Trophoblast cell (in vitro differentiated cells and primary cell): ENCODE measurements at regions not wholly inside any gene's neighbourhood (a gene's known extent, or its start where the extent isn't known, plus 50 kb on each side); places are given as distances from the start of the nearest gene placed in this dataset.

Source experiments
- DNase-seq, 2 donors: peaks; one replicate each; pipeline ENCODE4 v3.0.0-alpha.2; 2016
- H2AFZ ChIP-seq: 2 replicates; pipeline ENCODE4 v1.6.1; 2013; ENCODE audit warnings: low read length, moderate library complexity, mild to moderate bottlenecking; ENCODE audit not compliant: insufficient read depth, poor library complexity
- H2AK5ac ChIP-seq: 2 replicates; pipeline ENCODE4 v1.6.1; 2013; ENCODE audit warnings: mild to moderate bottlenecking, low read length
- H2BK120ac ChIP-seq: 2 replicates; pipeline ENCODE4 v1.6.1; 2013; ENCODE audit warnings: low read length, mild to moderate bottlenecking, moderate library complexity; ENCODE audit not compliant: insufficient read depth, poor library complexity
- H2BK12ac ChIP-seq: 2 replicates; pipeline ENCODE4 v1.6.1; 2013; ENCODE audit warnings: mild to moderate bottlenecking, low read length, moderate library complexity
- H2BK5ac ChIP-seq: 2 replicates; pipeline ENCODE4 v1.6.1; 2013; ENCODE audit warnings: low read length, low read depth, moderate library complexity, mild to moderate bottlenecking; ENCODE audit not compliant: poor library complexity
- H3K14ac ChIP-seq: 2 replicates; pipeline ENCODE4 v1.6.1; 2013; ENCODE audit warnings: mild to moderate bottlenecking, low read length
- H3K18ac ChIP-seq: 2 replicates; pipeline ENCODE4 v1.6.1; 2013; ENCODE audit warnings: mild to moderate bottlenecking, low read length
- H3K23ac ChIP-seq: 2 replicates; pipeline ENCODE4 v1.6.1; 2013; ENCODE audit warnings: low read length
- H3K27ac ChIP-seq: 2 replicates; pipeline ENCODE4 v1.5.1; 2013; ENCODE audit warnings: low read depth, mild to moderate bottlenecking, inconsistent platforms, low read length, moderate library complexity
- H3K27me3 ChIP-seq: 2 replicates; pipeline ENCODE4 v1.6.1; 2013; ENCODE audit warnings: inconsistent platforms, mild to moderate bottlenecking, low read length, moderate library complexity; ENCODE audit not compliant: insufficient read depth
- H3K36me3 ChIP-seq, 2 experiments: 1 replicate in 1 of 2; 2 replicates in 1 of 2; pipeline ENCODE4 v1.6.1; 2013; ENCODE audit warnings: low read length in 2 of 2, mild to moderate bottlenecking in 2 of 2, moderate library complexity in 1 of 2; ENCODE audit not compliant: insufficient read depth in 2 of 2, control insufficient read depth in 1 of 2
- H3K4ac ChIP-seq: 2 replicates; pipeline ENCODE4 v1.6.1; 2013; ENCODE audit warnings: low read depth, mild to moderate bottlenecking, low read length, moderate library complexity
- H3K4me1 ChIP-seq, 2 experiments: 1 replicate in 1 of 2; 2 replicates in 1 of 2; pipeline ENCODE4 v1.6.1; 2013; ENCODE audit warnings: low read length in 2 of 2, mild to moderate bottlenecking in 2 of 2, moderate library complexity in 1 of 2; ENCODE audit not compliant: insufficient read depth in 2 of 2, control insufficient read depth in 1 of 2
- H3K4me2 ChIP-seq: 2 replicates; pipeline ENCODE4 v1.6.1; 2013; ENCODE audit warnings: inconsistent platforms, mild to moderate bottlenecking, low read length, moderate library complexity
- H3K4me3 ChIP-seq: 2 replicates; pipeline ENCODE4 v1.5.1; 2013; ENCODE audit warnings: mild to moderate bottlenecking, low read depth, low read length, inconsistent platforms
- H3K79me1 ChIP-seq: one replicate; pipeline ENCODE4 v1.6.1; 2013; ENCODE audit warnings: low read length
- H3K79me2 ChIP-seq: 2 replicates; pipeline ENCODE4 v1.6.1; 2013; ENCODE audit warnings: low read length, mild to moderate bottlenecking; ENCODE audit not compliant: control insufficient read depth, insufficient read depth, poor library complexity
- H3K9ac ChIP-seq: 2 replicates; pipeline ENCODE4 v1.6.1; 2013; ENCODE audit warnings: mild to moderate bottlenecking, low read length
- H3K9me3 ChIP-seq: 2 replicates; pipeline ENCODE4 v1.6.1; 2013; ENCODE audit warnings: low read depth, mild to moderate bottlenecking, control low read depth, inconsistent platforms, low read length; ENCODE audit not compliant: insufficient read depth
- H4K12ac ChIP-seq: 2 replicates; pipeline ENCODE4 v1.6.1; 2013; ENCODE audit warnings: low read depth, mild to moderate bottlenecking, low read length, moderate library complexity
- H4K8ac ChIP-seq: 2 replicates; pipeline ENCODE4 v1.6.1; 2013; ENCODE audit warnings: low read depth, mild to moderate bottlenecking, low read length, moderate library complexity
- H4K91ac ChIP-seq: one replicate; pipeline ENCODE4 v1.6.1; 2013; ENCODE audit warnings: low read depth, mild to moderate bottlenecking, low read length, moderate library complexity
- WGBS: extraction: QIAGEN DNeasy Blood & Tissue Kit; methylation state at CpG from one replicate; pipeline ENCODE4 v1.1.7; 2013; ENCODE audit warnings: missing lambda C conversion rate; ENCODE audit not compliant: insufficient read length, insufficient coverage; ENCODE audit errors: extremely low coverage; 5-methylcytosine and 5-hydroxymethylcytosine counted together

DNA sequence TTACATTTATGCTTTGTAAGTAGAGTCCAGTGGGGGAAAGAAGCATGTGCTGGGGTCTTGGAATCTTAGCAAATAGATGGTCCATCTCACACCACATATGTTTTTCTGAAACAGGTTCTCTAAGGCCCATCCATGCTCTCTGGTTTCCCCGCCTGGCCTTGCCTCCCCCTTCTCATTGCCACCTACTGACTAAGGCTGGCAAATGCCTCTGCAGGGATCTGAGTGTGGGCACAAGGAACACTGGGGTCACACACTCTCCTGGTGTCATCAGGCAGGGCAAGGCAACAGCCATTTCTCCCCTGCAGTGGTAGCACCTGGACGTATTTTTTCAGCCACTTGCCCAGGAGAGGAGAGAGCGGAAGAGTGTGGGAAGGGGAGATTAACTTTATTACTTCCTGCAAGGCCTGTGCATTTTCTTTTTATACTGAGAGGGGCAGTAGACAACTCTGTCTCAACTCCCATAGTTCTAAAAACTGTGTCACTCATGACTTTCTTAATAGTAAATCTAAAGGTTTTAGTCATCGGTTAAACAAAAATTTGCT is 804.2 kb upstream of the NECTIN3 start:
- H2BK12ac ChIP-seq = no peak overlapping the region
- H4K8ac ChIP-seq = no peak overlapping the region
- H3K36me3 ChIP-seq = no peaks in the 10 kb centered on the region
- no peak overlapping the region for H3K27ac ChIP-seq
- no peak overlapping the region for H3K14ac ChIP-seq
- no peak overlapping the region for H2AFZ ChIP-seq
- no peaks in the 10 kb centered on the region for H3K79me2 ChIP-seq
- H3K4me3 ChIP-seq = no peak overlapping the region
- H3K9me3 ChIP-seq = no peaks in the 10 kb centered on the region
- no peak for DNase-seq
- no peaks in the 10 kb centered on the region for H3K4me1 ChIP-seq
- WGBS = no CpG with 5 or more reads among the region's 4 CpGs
- H3K79me1 ChIP-seq = no peaks in the 10 kb centered on the region
- H2BK120ac ChIP-seq = no peak overlapping the region
- no peak overlapping the region for H3K4ac ChIP-seq
- no peak overlapping the region for H3K18ac ChIP-seq
- H2BK5ac ChIP-seq = no peak overlapping the region
- H3K9ac ChIP-seq = no peak overlapping the region
- H2AK5ac ChIP-seq = no peak overlapping the region
- no peaks in the 10 kb centered on the region for H3K27me3 ChIP-seq
- H4K12ac ChIP-seq = no peak overlapping the region
- no peak overlapping the region for H3K4me2 ChIP-seq
- no peak overlapping the region for H4K91ac ChIP-seq
- no peak overlapping the region for H3K23ac ChIP-seq

DNA sequence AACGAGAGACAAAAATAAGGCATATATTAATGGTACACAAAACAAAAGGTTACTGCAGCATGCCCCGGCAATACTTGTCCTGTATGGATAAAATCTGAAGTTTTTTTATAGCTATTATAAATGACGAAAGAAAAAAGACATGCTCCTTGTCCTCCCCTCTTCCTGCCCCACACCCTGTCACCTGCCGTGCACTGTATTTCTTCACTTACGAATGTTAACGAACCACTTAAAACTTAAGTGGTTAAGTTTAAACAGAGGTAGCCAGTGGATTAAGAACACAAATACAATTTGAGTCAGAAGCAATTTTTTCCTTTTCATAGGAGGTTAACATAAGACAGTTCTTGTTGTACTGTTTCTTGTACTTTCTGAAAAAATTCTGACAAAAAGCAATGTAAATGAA is 799.1 kb upstream of the NECTIN3 start:
- Histone ChIP-seq H3K79me1 (no peaks in the 10 kb centered on the region), H2AFZ (no peak overlapping the region), H3K27me3 (no peaks in the 10 kb centered on the region), H3K4me3 (no peak overlapping the region), H3K9me3 (no peaks in the 10 kb centered on the region), H3K23ac (no peak overlapping the region), H4K8ac (no peak overlapping the region), H2BK5ac (no peak overlapping the region), H3K79me2 (no peaks in the 10 kb centered on the region), H3K18ac (no peak overlapping the region), H3K27ac (no peak overlapping the region), H3K4me1 (no peaks in the 10 kb centered on the region), H2AK5ac (no peak overlapping the region), H2BK120ac (no peak overlapping the region), H3K4me2 (no peak overlapping the region), H3K14ac (no peak overlapping the region), H4K91ac (no peak overlapping the region), H3K9ac (no peak overlapping the region), H2BK12ac (no peak overlapping the region), H3K36me3 (no peaks in the 10 kb centered on the region), H4K12ac (no peak overlapping the region), H3K4ac (no peak overlapping the region)
- WGBS = no CpG with 5 or more reads among the region's 6 CpGs
- DNase-seq = no peak

- Histone ChIP-seq H3K9ac (no peak overlapping the region), H3K18ac (no peak overlapping the region), H3K27ac (no peak overlapping the region), H3K4me1 (peaks cover 0 to 3% of the 10 kb centered on the region in 2 experiments), H3K36me3 (no peaks in the 10 kb centered on the region), H3K9me3 (peaks cover 6% of the 10 kb centered on the region), H3K23ac (no peak overlapping the region), H4K91ac (no peak overlapping the region), H3K79me2 (no peaks in the 10 kb centered on the region), H2BK120ac (no peak overlapping the region), H3K79me1 (no peaks in the 10 kb centered on the region), H3K4me2 (no peak overlapping the region), H2AK5ac (no peak overlapping the region), H3K4me3 (no peak overlapping the region), H4K8ac (no peak overlapping the region), H3K4ac (no peak overlapping the region), H4K12ac (no peak overlapping the region), H2BK5ac (no peak overlapping the region), H3K27me3 (no peaks in the 10 kb centered on the region), H2BK12ac (no peak overlapping the region), H2AFZ (no peak overlapping the region), H3K14ac (no peak overlapping the region)
- WGBS = no CpG with 5 or more reads among the region's 1 CpG
- DNase-seq = no peak
Observed at GRCh38 chr3:110291886-110292501, 779.6 kb upstream of the NECTIN3 start.

- no peak overlapping the region for H3K4ac ChIP-seq
- peaks cover 6% of the 10 kb centered on the region for H3K9me3 ChIP-seq
- no peak overlapping the region for H3K14ac ChIP-seq
- no peaks in the 10 kb centered on the region for H3K79me2 ChIP-seq
- H3K27me3 ChIP-seq = no peaks in the 10 kb centered on the region
- no peak overlapping the region for H2BK5ac ChIP-seq
- H3K9ac ChIP-seq = no peak overlapping the region
- H3K18ac ChIP-seq = no peak overlapping the region
- peaks cover 0 to 3% of the 10 kb centered on the region in 2 experiments for H3K4me1 ChIP-seq
- H4K8ac ChIP-seq = no peak overlapping the region
- no peak overlapping the region for H2BK120ac ChIP-seq
- no peak overlapping the region for H2AFZ ChIP-seq
- DNase-seq = no peak
- no peak overlapping the region for H3K23ac ChIP-seq
- no peak overlapping the region for H3K4me3 ChIP-seq
- no peak overlapping the region for H4K91ac ChIP-seq
- no peaks in the 10 kb centered on the region for H3K36me3 ChIP-seq
- H2BK12ac ChIP-seq = no peak overlapping the region
- no peak overlapping the region for H2AK5ac ChIP-seq
- no peak overlapping the region for H4K12ac ChIP-seq
- no peaks in the 10 kb centered on the region for H3K79me1 ChIP-seq
- H3K27ac ChIP-seq = no peak overlapping the region
- H3K4me2 ChIP-seq = no peak overlapping the region
Observed at GRCh38 chr3:110293660-110294059, 778.0 kb upstream of the NECTIN3 start.
